ENCODE measurements at regions not wholly inside any gene's neighbourhood (a gene's known extent, or its start where the extent isn't known, plus 50 kb on each side); places are given as distances from the start of the nearest gene placed in this dataset.
"Not testable (repeated sequence)": the region's sequence is repeated elsewhere in the genome, so short reads cannot be mapped to it uniquely, and the experiment has no call there.

GRCh38 chr17:27095821-27096220, 198.1 kb upstream of the WSB1 start:
- not testable (repeated sequence) for DNase-seq (ENCODE audit: low read depth)

GRCh38 chr17:27099266-27099665, 194.6 kb upstream of the WSB1 start:
- DNase-seq (ENCODE audit: low read depth), result not testable (repeated sequence)

- not testable (repeated sequence) for DNase-seq (ENCODE audit: low read depth)
Observed at GRCh38 chr17:27104605-27105221, 189.2 kb upstream of the WSB1 start.

- no peak for DNase-seq (ENCODE audit: low read depth)
Observed at GRCh38 chr17:27105636-27106035, 188.3 kb upstream of the WSB1 start.

GRCh38 chr17:27106347-27106981, 187.4 kb upstream of the WSB1 start:
- DNase-seq (ENCODE audit: low read depth), result no peak

GRCh38 chr17:27106982-27107360, 186.9 kb upstream of the WSB1 start:
- DNase-seq (ENCODE audit: low read depth), result no peak

GRCh38 chr17:27107386-27108328, 186.3 kb upstream of the WSB1 start:
- not testable (repeated sequence) for DNase-seq (ENCODE audit: low read depth)

- DNase-seq (ENCODE audit: low read depth), result no peak
Observed at GRCh38 chr17:27109346-27109745, 184.6 kb upstream of the WSB1 start.

- DNase-seq (ENCODE audit: low read depth), result peak; percentile 15
Observed at GRCh38 chr17:27153005-27153404, 140.9 kb upstream of the WSB1 start.

GRCh38 chr17:27155866-27156265, 138.0 kb upstream of the WSB1 start:
- no peak for DNase-seq (ENCODE audit: low read depth)

GRCh38 chr17:27157297-27157696, 136.6 kb upstream of the WSB1 start:
- no peak for DNase-seq (ENCODE audit: low read depth)

GRCh38 chr17:27157898-27158297, 136.0 kb upstream of the WSB1 start:
- no peak for DNase-seq (ENCODE audit: low read depth)

- DNase-seq (ENCODE audit: low read depth), result no peak
Observed at GRCh38 chr17:27158382-27158781, 135.5 kb upstream of the WSB1 start.

GRCh38 chr17:27180322-27180721, 113.6 kb upstream of the WSB1 start:
- DNase-seq (ENCODE audit: low read depth), result no peak

- DNase-seq (ENCODE audit: low read depth), result not testable (repeated sequence)
Observed at GRCh38 chr17:27181379-27181925, 112.5 kb upstream of the WSB1 start.

GRCh38 chr17:27181935-27182334, 112.0 kb upstream of the WSB1 start:
- no peak for DNase-seq (ENCODE audit: low read depth)

GRCh38 chr17:27197505-27197904, 96.4 kb upstream of the WSB1 start:
- DNase-seq (ENCODE audit: low read depth), result peak; percentile 5

GRCh38 chr17:27199948-27200347, 94.0 kb upstream of the WSB1 start:
- no peak for DNase-seq (ENCODE audit: low read depth)

GRCh38 chr17:27200476-27200875, 93.4 kb upstream of the WSB1 start:
- no peak for DNase-seq (ENCODE audit: low read depth)

GRCh38 chr17:27203241-27203640, 90.7 kb upstream of the WSB1 start:
- no peak for DNase-seq (ENCODE audit: low read depth)

- DNase-seq (ENCODE audit: low read depth), result peak; percentile 13
Observed at GRCh38 chr17:27206447-27206846, 87.5 kb upstream of the WSB1 start.

GRCh38 chr17:27207073-27207513, 86.8 kb upstream of the WSB1 start:
- peak; percentile 82 for DNase-seq (ENCODE audit: low read depth)
